AG04450 (cell line): ENCODE measurements at regions not wholly inside any gene's neighbourhood (a gene's known extent, or its start where the extent isn't known, plus 50 kb on each side); places are given as distances from the start of the nearest gene placed in this dataset.
"Not testable (repeated sequence)": the region's sequence is repeated elsewhere in the genome, so short reads cannot be mapped to it uniquely, and the experiment has no call there.

Experiments used
- CTCF ChIA-PET: fragments of 300-600, 350-600 bp; formaldehyde crosslinking; extraction: SDS; loops from one replicate; lab custom pipeline; 2022; ENCODE audit warnings: antibody characterized with exemption, inconsistent platforms; lab: Charles Lee
- POLR2A ChIA-PET: fragments of 350-600 bp; formaldehyde crosslinking; extraction: SDS; loops from one replicate; lab custom pipeline; 2021; ENCODE audit warnings: antibody characterized with exemption, inconsistent platforms; lab: Yijun Ruan, JAX
- DNase-seq: peaks from one replicate; pipeline ENCODE4 v3.0.0-alpha.2; 2011; ENCODE audit warnings: low read depth, low spot score
- H3K27ac ChIP-seq: one replicate; pipeline ENCODE4 v1.5.1; 2012; ENCODE audit warnings: low read depth, low read length, control low read depth
- H3K27me3 ChIP-seq: one replicate; pipeline ENCODE4 v1.6.0; 2012; ENCODE audit warnings: low read length; ENCODE audit not compliant: control insufficient read depth, insufficient read depth
- H3K4me3 ChIP-seq: 2 replicates; pipeline ENCODE4 v1.5.1; 2011; ENCODE audit warnings: mild to moderate bottlenecking, low read depth, low read length, control low read depth
- H3K9me3 ChIP-seq: 2 replicates; pipeline ENCODE4 v1.5.1; 2012; ENCODE audit warnings: low read length; ENCODE audit not compliant: control insufficient read depth, insufficient read depth
- CTCF ChIP-seq: IDR thresholded peaks from 2 replicates; pipeline ENCODE4 v1.5.1; 2011; ENCODE audit warnings: low read depth, low read length, control low read depth, inconsistent platforms

GRCh38 chr7:149635561-149636329 is 137.6 kb downstream of the ZNF467 start:
- CTCF ChIA-PET: no interaction called here
- no peaks in the 10 kb centered on the region for H3K9me3 ChIP-seq
- no peak for TF ChIP-seq CTCF
- H3K27ac ChIP-seq: no peak overlapping the region
- DNase-seq: no peak
- H3K27me3 ChIP-seq: peaks cover 10% of the 10 kb centered on the region
- no peak overlapping the region for H3K4me3 ChIP-seq
- POLR2A ChIA-PET: no interaction called here

- DNase-seq: no peak
- no peak overlapping the region for H3K4me3 ChIP-seq
- no peak overlapping the region for H3K27ac ChIP-seq
- no peaks in the 10 kb centered on the region for H3K9me3 ChIP-seq
- no peak for TF ChIP-seq CTCF
- peaks cover 20% of the 10 kb centered on the region for H3K27me3 ChIP-seq
- POLR2A ChIA-PET: no interaction called here
- CTCF ChIA-PET: interaction anchor here (1.0 kb wide), 1 partner anchor 10 kb away, joined by 4 read pairs; no protein-coding TSS in a partner anchor
Observed at GRCh38 chr7:149633976-149634945, 136.7 kb upstream of the ZNF746 start.

- CTCF ChIA-PET, POLR2A ChIA-PET, H3K4me3 ChIP-seq: not testable (repeated sequence)
Observed at GRCh38 chr7:149628361-149629149, 130.9 kb upstream of the ZNF746 start.

GRCh38 chr7:149627911-149628310 is 130.3 kb upstream of the ZNF746 start:
- no peak for DNase-seq
- no peak for TF ChIP-seq CTCF
- ChIA-PET CTCF (no interaction called here), POLR2A (no interaction called here)
- Histone ChIP-seq H3K27me3 (peaks cover 20% of the 10 kb centered on the region), H3K4me3 (no peak overlapping the region), H3K9me3 (no peaks in the 10 kb centered on the region), H3K27ac (no peak overlapping the region)

More at GRCh38 chr7:149628361-149629149, 130.9 kb upstream of the ZNF746 start:
- H3K9me3 ChIP-seq, DNase-seq, H3K27ac ChIP-seq: not testable (repeated sequence)
- peaks cover 20% of the 10 kb centered on the region for H3K27me3 ChIP-seq

GRCh38 chr7:149626972-149627371 is 129.4 kb upstream of the ZNF746 start:
- ChIA-PET POLR2A (no interaction called here), CTCF (interaction anchor here (2.6 kb wide), 1 partner anchor 317 kb away, joined by 16 read pairs; no protein-coding TSS in a partner anchor)
- Histone ChIP-seq H3K9me3 (no peaks in the 10 kb centered on the region), H3K27me3 (peaks cover 16% of the 10 kb centered on the region), H3K4me3 (no peak overlapping the region), H3K27ac (no peak overlapping the region)
- DNase-seq: no peak
- no peak for TF ChIP-seq CTCF
